Stimulated activated CD8-positive, alpha-beta memory T cell treated with anti-CD3 and anti-CD28 coated beads, Interleukin-2, amount 100 ng/mL, for 48 hours (primary cell): ENCODE measurements at regions not wholly inside any gene's neighbourhood (a gene's known extent, or its start where the extent isn't known, plus 50 kb on each side); places are given as distances from the start of the nearest gene placed in this dataset.

ENCODE experiments used
- DNase-seq, 2 donors: peaks; one replicate each; pipeline ENCODE4 v3.0.0-alpha.2; 2020; ENCODE audit warnings: low read depth in 2 of 2

DNA sequence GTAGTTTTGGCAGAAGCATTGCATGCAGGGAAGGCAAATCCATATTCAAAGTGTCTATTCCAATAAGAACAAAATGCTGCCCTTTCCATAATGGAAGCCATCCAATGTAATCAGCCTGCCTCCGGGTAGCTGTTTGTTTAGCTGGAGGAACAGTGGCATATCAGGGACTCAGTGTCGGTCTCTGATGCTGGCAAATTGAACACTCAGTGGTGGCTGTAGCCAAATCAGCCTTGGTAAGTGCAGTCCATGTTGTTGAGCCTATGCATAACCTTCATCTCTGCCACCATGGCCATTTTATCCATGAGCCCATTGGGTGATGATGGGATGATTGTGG lies 147.8 kb upstream of the MAX start:
- DNase-seq, result no peak

- no peak for DNase-seq
Measured at GRCh38 chr14:65251213-65251612, 148.9 kb upstream of the MAX start.

GRCh38 chr14:65252482-65253255 lies 150.4 kb upstream of the MAX start:
- no peak for DNase-seq

DNA sequence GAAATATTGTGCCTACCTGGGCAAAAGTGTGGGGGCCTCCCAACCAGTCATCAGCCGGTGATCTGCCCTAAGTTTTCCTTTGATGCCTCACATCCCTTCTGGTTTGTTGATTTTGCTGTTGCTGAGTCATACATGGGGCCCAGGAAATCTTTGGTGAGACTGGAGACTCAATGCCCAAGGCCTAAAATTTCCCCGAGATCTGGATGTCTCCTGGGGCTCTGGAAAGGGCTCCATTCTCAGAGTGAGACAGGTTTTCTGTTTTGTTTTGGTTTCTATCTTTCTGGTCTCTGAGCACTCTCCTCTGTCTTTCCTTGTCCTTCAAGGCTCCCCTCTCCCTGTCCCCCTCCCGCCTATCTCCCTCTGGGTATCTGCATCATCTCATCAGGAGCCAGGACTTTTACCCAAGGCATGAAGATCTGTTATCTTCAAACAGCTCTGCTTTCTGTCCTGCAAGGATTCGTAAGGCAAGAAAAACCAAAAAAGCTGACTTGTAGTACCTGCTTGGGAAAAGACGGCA lies 152.8 kb upstream of the MAX start:
- no peak for DNase-seq

GRCh38 chr14:65255583-65256461 lies 153.5 kb upstream of the MAX start:
- no peak for DNase-seq

- DNase-seq, result no peak
Measured at GRCh38 chr14:65256714-65257113, 154.4 kb upstream of the MAX start.

- DNase-seq, result no peak
Measured at GRCh38 chr14:65257425-65257824, 155.1 kb upstream of the FUT8 start.

- no peak for DNase-seq
Measured at GRCh38 chr14:65258391-65258790, 154.1 kb upstream of the FUT8 start.

DNA sequence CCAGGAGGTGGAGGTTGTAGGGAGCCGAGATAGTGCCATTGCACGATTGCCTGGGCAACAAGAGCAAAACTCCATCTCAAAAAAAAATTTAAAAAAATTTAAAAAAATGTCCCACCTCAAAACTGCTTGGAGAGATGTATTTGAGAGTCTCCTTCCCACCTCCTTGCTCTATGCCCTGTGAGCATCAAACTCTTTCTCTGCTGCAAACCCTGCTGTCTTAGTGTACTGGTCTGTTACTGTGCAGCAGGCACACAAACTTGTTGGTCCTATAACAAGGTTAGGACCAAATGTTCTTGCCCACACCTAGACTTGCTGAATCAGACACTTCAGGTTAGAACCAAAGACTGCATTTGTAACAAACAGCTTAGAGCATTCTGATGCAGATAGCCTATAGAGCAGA lies 153.5 kb upstream of the FUT8 start:
- DNase-seq, result no peak

DNA sequence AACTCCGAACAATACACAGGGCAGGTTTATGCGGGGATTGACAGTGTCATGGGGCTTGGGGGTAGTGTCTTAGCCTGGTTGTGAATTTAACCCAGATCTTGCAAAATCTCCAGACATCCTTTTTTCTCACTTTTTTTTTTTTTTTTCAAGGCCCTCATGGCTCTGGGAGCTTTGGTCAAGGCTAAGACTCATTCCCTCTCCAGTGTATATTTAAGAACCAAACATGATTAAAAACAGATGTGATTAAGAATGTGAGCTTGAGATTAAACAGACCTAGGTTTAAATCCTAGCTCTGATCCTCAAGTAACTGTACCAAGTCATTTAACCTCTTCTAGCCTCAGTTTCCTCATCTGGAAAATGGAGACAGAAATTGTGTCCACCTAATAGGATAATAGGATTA lies 151.7 kb upstream of the FUT8 start:
- DNase-seq, result no peak

DNA sequence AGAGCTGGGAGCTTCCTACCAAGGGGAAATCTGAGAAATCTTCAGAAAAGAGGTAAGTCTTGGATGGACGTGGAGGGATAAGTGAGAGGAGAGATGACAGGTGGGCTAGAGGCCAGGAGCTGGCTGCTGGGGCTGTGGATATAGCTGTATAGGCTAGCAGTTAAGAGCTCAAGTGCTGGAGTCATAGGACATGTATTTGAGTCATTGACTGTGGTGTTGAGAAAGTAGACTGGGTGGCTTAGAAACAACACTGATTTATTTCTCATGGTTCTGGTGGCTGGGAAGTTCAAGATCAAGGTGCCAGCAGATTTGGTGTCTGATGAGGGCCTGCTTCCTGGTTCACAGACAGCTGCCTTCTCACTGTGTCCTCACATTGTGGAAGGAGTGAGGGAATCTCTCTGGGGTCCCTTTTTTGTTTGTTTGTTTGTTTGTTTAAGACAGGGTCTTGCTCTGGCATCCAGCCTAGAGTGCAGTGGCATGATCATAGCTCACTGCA lies 151.1 kb upstream of the FUT8 start:
- DNase-seq, result no peak

- DNase-seq, result no peak
Measured at GRCh38 chr14:65261946-65262345, 150.6 kb upstream of the FUT8 start.

- DNase-seq, result no peak
Measured at GRCh38 chr14:65263177-65263788, 149.2 kb upstream of the FUT8 start.

GRCh38 chr14:65267856-65268255 lies 144.7 kb upstream of the FUT8 start:
- no peak for DNase-seq

- DNase-seq, result no peak
Measured at GRCh38 chr14:65268594-65268993, 143.9 kb upstream of the FUT8 start.

- no peak for DNase-seq
Measured at GRCh38 chr14:65269732-65270131, 142.8 kb upstream of the FUT8 start.

- DNase-seq, result no peak
Measured at GRCh38 chr14:65277027-65277426, 135.5 kb upstream of the FUT8 start.

GRCh38 chr14:65277580-65278270 lies 134.8 kb upstream of the FUT8 start:
- no peak for DNase-seq

GRCh38 chr14:65278589-65278988 lies 133.9 kb upstream of the FUT8 start:
- DNase-seq, result no peak

- DNase-seq, result no peak
Measured at GRCh38 chr14:65279510-65279909, 133.0 kb upstream of the FUT8 start.

GRCh38 chr14:65279958-65280357 lies 132.6 kb upstream of the FUT8 start:
- no peak for DNase-seq

- no peak for DNase-seq
Measured at GRCh38 chr14:65280653-65281052, 131.9 kb upstream of the FUT8 start.
